Stomach (tissue), 8 donors: ENCODE measurements at regions not wholly inside any gene's neighbourhood (a gene's known extent, or its start where the extent isn't known, plus 50 kb on each side); places are given as distances from the start of the nearest gene placed in this dataset.
A peak's percentile ranks its signal among the peaks of the same experiment; 100 is the strongest.

Experiments
- DNase-seq, 2 donors: peaks; one replicate each; pipeline versions ENCODE4 v3.0.0 to v3.0.0-alpha.2; 2013 to 2019
- H3K27ac ChIP-seq, 5 donors: fragments of 200-600 bp in 4 of 5; sonication (generic) in 4 of 5; one replicate each; pipeline ENCODE4 v1.5.1; 2013 to 2019; ENCODE audit warnings: mild to moderate bottlenecking in 1 of 5, moderate library complexity in 1 of 5
- H3K27me3 ChIP-seq, 3 donors: fragments of 200-600 bp; sonication (generic); one replicate each; pipeline ENCODE4 v1.5.1; 2017 to 2019; ENCODE audit warnings: mixed run types in 1 of 3
- H3K36me3 ChIP-seq, 4 donors: fragments of 200-600 bp; sonication (generic); 1 replicate in 3 of 4; 2 replicates in 1 of 4; pipeline ENCODE4 v1.5.1; 2016 to 2019
- H3K4me1 ChIP-seq, 4 donors: fragments of 200-600 bp; sonication (generic); one replicate each; pipeline ENCODE4 v1.5.1; 2016 to 2019
- H3K4me3 ChIP-seq, 4 donors: fragments of 200-600 bp; sonication (generic) in 3 of 4; one replicate each; pipeline ENCODE4 v1.5.1; 2016 to 2019; ENCODE audit warnings: mild to moderate bottlenecking in 1 of 4
- H3K9me3 ChIP-seq, 4 donors: fragments of 200-600 bp; sonication (generic); one replicate each; pipeline ENCODE4 v1.5.1; 2016 to 2019
- EP300 ChIP-seq: sonication (generic); formaldehyde crosslinking; IDR thresholded peaks from one replicate; pipeline ENCODE4 v1.6.1; 2017; ENCODE audit warnings: antibody characterized with exemption
- POLR2A ChIP-seq, 4 donors: fragments of 450-650 bp; IDR thresholded peaks; one replicate each; pipeline ENCODE4 v1.6.1; 2016; ENCODE audit warnings: antibody characterized with exemption in 4 of 4, control low read depth in 2 of 4, mild to moderate bottlenecking in 1 of 4, moderate library complexity in 1 of 4
- POLR2AphosphoS5 ChIP-seq, 3 donors: sonication (generic); formaldehyde crosslinking; IDR thresholded peaks; one replicate each; pipeline ENCODE4 v1.6.1; 2016; ENCODE audit warnings: antibody characterized with exemption in 3 of 3
- WGBS, 5 donors: extraction: QIAGEN DNeasy Blood & Tissue Kit in 3 of 5; methylation state at CpG; one replicate each; pipeline versions ENCODE4 v1.1.5 to v1.1.7; 2013 to 2018; 5-methylcytosine and 5-hydroxymethylcytosine counted together
- intact Hi-C: fragments of 100-400 bp; cut with DNase I; formaldehyde crosslinking; loops from one replicate; pipeline ENCODE4 v1.15.1; 2023; ENCODE audit warnings: low total_unique reads
- TF ChIP-seq, protein P1 (sequence below), 7 experiments: fragments of 450-650 bp in 4 of 7; fragments of 200-600 bp in 3 of 7; sonication (generic) in 3 of 7; IDR thresholded peaks; one replicate each; pipeline ENCODE4 v1.5.1; 2016 to 2019; ENCODE audit warnings: antibody characterized with exemption in 7 of 7, control low read depth in 2 of 7, mild to moderate bottlenecking in 1 of 7
- donor health status: healthy with polysubstance abuse.
- donor health status: Bipolar disorder and iron deficiency.
- donor health status: healthy.

DNA sequence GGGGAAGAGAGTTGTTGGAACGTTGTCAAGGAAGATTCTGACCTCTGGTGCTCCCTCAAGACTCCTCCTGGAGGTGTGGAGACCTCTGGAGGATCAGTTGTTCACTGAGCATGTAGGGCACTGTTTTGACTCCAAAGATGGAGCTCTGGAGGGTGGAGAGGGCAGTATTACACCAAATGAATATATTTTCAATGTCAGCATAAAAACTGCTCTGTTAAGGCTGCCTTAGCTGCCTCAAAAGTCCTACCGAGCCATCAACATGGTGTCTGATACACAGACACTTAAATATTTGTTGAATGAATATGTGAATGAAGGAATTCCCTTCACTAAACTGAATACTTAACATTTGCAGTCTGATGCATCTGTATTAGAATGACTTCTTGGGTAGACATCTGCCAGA lies 144.2 kb upstream of the SPON1 start:
- TF ChIP-seq EP300 (no peak), POLR2AphosphoS5 (IDR thresholded peaks at IDR 0.05) (no peak), POLR2A (IDR thresholded peaks at IDR 0.05) (no peak)
- TF ChIP-seq, protein P1, sequence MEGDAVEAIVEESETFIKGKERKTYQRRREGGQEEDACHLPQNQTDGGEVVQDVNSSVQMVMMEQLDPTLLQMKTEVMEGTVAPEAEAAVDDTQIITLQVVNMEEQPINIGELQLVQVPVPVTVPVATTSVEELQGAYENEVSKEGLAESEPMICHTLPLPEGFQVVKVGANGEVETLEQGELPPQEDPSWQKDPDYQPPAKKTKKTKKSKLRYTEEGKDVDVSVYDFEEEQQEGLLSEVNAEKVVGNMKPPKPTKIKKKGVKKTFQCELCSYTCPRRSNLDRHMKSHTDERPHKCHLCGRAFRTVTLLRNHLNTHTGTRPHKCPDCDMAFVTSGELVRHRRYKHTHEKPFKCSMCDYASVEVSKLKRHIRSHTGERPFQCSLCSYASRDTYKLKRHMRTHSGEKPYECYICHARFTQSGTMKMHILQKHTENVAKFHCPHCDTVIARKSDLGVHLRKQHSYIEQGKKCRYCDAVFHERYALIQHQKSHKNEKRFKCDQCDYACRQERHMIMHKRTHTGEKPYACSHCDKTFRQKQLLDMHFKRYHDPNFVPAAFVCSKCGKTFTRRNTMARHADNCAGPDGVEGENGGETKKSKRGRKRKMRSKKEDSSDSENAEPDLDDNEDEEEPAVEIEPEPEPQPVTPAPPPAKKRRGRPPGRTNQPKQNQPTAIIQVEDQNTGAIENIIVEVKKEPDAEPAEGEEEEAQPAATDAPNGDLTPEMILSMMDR (IDR thresholded peaks at IDR 0.05): no peak
- Histone ChIP-seq H3K27ac (no peak overlapping the region), H3K4me3 (no peak overlapping the region), H3K36me3 (no peaks in the 10 kb centered on the region), H3K9me3 (no peaks in the 10 kb centered on the region), H3K4me1 (no peaks in the 10 kb centered on the region), H3K27me3 (no peaks in the 10 kb centered on the region)
- intact Hi-C loops: no loop called here
- DNase-seq: no peak
- 52 to 58% (median 55%) methylated on average over 2 of the region's 2 CpGs for WGBS, 5 donors

DNA sequence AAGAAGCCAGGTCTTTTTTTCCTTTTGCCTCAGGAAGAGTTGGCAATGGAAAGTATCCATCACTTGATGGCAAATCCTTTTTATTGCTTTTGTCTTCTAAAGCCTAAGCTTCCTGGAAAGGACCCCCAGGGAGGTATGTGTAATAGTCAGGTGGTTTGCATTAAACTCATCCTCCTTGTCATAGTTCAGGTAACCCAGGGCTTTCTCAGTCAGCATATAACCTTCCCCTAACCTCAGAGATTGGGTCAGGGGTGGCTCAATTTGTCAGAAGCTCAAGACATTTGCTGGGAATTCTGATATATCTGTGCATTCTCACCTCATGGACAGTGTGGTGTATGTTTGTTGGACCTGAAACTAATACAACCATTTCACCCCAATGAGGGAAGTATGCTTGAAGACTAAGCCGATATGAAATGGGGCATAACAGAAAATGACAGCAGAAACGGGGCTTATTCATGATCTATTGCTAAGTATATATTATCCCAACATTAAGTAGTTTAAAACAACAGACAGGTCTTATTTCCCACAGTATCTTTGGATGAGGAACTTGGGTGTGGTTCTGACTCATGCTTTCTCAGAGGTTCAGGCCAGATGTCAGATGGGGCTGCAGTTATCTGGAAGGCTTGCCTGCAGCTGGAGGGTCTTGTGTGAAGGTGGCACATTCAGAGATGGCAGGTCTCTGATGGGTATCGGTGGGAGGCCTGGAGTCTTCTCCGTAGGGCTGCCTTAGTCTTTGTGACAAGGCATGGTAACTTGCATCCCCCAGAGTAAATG lies 135.8 kb upstream of the SPON1 start:
- DNase-seq: no peak
- no peak overlapping the region for H3K27ac ChIP-seq
- TF ChIP-seq EP300 (no peak), POLR2A (IDR thresholded peaks at IDR 0.05) (no peak), POLR2AphosphoS5 (IDR thresholded peaks at IDR 0.05) (no peak)
- TF ChIP-seq, protein P1 (IDR thresholded peaks at IDR 0.05): no peak

DNA sequence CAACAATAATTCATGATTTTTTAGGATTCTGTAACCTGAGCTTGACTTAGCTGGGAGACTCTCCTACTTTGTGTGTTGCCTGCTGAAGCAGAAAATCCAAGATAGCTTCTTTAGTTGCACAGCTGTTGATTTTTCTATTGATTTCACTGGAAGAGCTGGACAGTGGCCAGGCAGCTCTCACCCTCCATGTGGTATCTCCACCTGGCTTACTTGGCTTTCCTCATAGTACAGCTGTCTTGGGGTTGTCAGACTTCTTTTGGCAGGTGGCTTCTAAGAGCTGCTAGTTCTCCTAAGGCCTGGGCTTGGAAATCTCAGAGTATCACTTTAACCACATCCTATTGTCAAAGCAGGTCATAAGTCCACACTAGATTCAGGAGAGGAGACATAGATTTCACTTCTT lies 130.8 kb upstream of the SPON1 start:
- Histone ChIP-seq H3K36me3 (no peaks in the 10 kb centered on the region), H3K4me1 (no peaks in the 10 kb centered on the region), H3K9me3 (peaks cover 0 to 14% (median 2%) of the 10 kb centered on the region in 4 donors), H3K4me3 (no peak overlapping the region), H3K27ac (no peak overlapping the region), H3K27me3 (no peaks in the 10 kb centered on the region)
- TF ChIP-seq, protein P1 (IDR thresholded peaks at IDR 0.05): no peak
- no peak for TF ChIP-seq POLR2A (IDR thresholded peaks at IDR 0.05)
- no peak for TF ChIP-seq POLR2AphosphoS5 (IDR thresholded peaks at IDR 0.05)
- TF ChIP-seq EP300: no peak
- intact Hi-C loops: no loop called here
- DNase-seq: peak in 1 of 2 donors; percentile 20

More for the DNA sequence above, 135.8 kb upstream of the SPON1 start:
- intact Hi-C loops: no loop called here
- Histone ChIP-seq H3K36me3 (no peaks in the 10 kb centered on the region), H3K4me3 (no peak overlapping the region), H3K4me1 (no peaks in the 10 kb centered on the region), H3K27me3 (no peaks in the 10 kb centered on the region), H3K9me3 (peaks cover 0 to 14% (median 2%) of the 10 kb centered on the region in 4 donors)
- 74 to 82% (median 78%) methylated on average over 4 of the region's 4 CpGs for WGBS, 5 donors

DNA sequence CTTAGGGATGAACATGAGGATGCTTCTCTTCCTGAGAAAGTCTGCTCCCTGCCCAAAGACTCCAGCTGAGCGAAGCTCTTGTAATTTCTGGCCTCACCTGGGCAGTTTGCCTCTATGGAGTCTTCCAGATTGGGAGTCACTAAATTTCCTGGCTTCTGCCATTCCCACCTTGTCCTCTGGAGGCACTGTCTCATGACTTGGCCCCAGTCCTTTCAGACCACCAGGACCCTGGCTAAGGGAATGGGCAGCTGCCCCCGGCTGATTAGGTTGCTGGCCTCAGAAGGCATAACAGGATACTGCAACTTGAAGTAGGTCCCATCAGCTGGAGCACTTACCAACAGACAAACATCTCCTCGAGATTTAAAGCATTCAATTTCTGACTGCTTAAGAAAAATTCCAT lies 128.1 kb upstream of the SPON1 start:
- TF ChIP-seq EP300 (no peak), POLR2A (IDR thresholded peaks at IDR 0.05) (no peak), POLR2AphosphoS5 (IDR thresholded peaks at IDR 0.05) (no peak)
- TF ChIP-seq, protein P1 (IDR thresholded peaks at IDR 0.05): no peak

More for the DNA sequence above, 128.1 kb upstream of the SPON1 start:
- H3K27ac ChIP-seq: no peak overlapping the region
- H3K27me3 ChIP-seq: no peaks in the 10 kb centered on the region
- intact Hi-C loops: no loop called here
- no peaks in the 10 kb centered on the region for H3K4me1 ChIP-seq
- H3K9me3 ChIP-seq: peaks cover 0 to 12% (median 0%) of the 10 kb centered on the region in 4 donors
- no peak overlapping the region for H3K4me3 ChIP-seq
- H3K36me3 ChIP-seq: no peaks in the 10 kb centered on the region
- WGBS, 5 donors: 39 to 59% (median 47%) methylated on average over 3 of the region's 3 CpGs
- DNase-seq: no peak
